Lower leg skin (tissue), 4 donors: ENCODE measurements at regions not wholly inside any gene's neighbourhood (a gene's known extent, or its start where the extent isn't known, plus 50 kb on each side); places are given as distances from the start of the nearest gene placed in this dataset.

Experiments
- DNase-seq, 2 donors: peaks; one replicate each; pipeline ENCODE4 v3.0.0-alpha.2; 2019; ENCODE audit warnings: low spot score in 2 of 2
- H3K4me3 ChIP-seq: fragments of 200-600 bp; sonication (generic); 2 replicates; pipeline ENCODE4 v1.5.1; 2017; ENCODE audit warnings: mild to moderate bottlenecking, low read depth; ENCODE audit not compliant: poor library complexity, severe bottlenecking
- POLR2A ChIP-seq, 2 donors: fragments of 450-650 bp; IDR thresholded peaks; one replicate each; pipeline ENCODE4 v1.6.1; 2016 to 2017; ENCODE audit warnings: antibody characterized with exemption in 2 of 2, mild to moderate bottlenecking in 1 of 2, moderate library complexity in 1 of 2
- WGBS, 2 donors: methylation state at CpG; one replicate each; pipeline ENCODE4 v1.1.5; 2018; 5-methylcytosine and 5-hydroxymethylcytosine counted together
- intact Hi-C: fragments of 100-400 bp; cut with DNase I; formaldehyde crosslinking; loops from one replicate; pipeline ENCODE4 v1.15.0; 2023; ENCODE audit warnings: low total_unique reads
- TF ChIP-seq, protein P1 (sequence below), 3 donors: fragments of 450-650 bp; IDR thresholded peaks; one replicate each; pipeline ENCODE4 v1.5.1; 2016; ENCODE audit warnings: antibody characterized with exemption in 3 of 3, mild to moderate bottlenecking in 3 of 3, moderate library complexity in 2 of 3

DNA sequence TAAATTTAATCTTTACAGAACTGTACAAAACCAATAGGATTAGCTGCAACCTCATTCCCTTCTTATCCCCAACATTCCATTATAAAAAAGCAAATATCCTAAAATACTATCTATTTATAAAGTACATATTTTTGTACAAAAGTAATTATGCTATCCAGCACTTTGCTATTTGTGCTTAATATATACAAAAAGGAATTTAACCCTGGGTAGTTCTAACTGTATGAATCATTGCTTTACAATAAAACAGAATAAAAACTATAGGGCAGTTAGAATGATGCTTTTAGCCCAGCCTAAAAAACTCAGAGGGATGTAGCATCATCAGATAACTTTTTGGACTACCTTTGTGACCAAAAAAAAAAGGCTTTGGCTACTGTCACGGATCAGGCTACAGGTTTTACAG is 49.9 kb upstream of the KLHL31 start:
- DNase-seq: no peak
- TF ChIP-seq, protein P1, sequence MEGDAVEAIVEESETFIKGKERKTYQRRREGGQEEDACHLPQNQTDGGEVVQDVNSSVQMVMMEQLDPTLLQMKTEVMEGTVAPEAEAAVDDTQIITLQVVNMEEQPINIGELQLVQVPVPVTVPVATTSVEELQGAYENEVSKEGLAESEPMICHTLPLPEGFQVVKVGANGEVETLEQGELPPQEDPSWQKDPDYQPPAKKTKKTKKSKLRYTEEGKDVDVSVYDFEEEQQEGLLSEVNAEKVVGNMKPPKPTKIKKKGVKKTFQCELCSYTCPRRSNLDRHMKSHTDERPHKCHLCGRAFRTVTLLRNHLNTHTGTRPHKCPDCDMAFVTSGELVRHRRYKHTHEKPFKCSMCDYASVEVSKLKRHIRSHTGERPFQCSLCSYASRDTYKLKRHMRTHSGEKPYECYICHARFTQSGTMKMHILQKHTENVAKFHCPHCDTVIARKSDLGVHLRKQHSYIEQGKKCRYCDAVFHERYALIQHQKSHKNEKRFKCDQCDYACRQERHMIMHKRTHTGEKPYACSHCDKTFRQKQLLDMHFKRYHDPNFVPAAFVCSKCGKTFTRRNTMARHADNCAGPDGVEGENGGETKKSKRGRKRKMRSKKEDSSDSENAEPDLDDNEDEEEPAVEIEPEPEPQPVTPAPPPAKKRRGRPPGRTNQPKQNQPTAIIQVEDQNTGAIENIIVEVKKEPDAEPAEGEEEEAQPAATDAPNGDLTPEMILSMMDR (IDR thresholded peaks at IDR 0.05): no peak
- no peak for TF ChIP-seq POLR2A (IDR thresholded peaks at IDR 0.05)
- 58 to 71% methylated on average over 1 of the region's 1 CpG for WGBS, 2 donors
- intact Hi-C loops: no loop called here
- no peak overlapping the region for H3K4me3 ChIP-seq
